ENCODE measurements at regions not wholly inside any gene's neighbourhood (a gene's known extent, or its start where the extent isn't known, plus 50 kb on each side); places are given as distances from the start of the nearest gene placed in this dataset.

DNA sequence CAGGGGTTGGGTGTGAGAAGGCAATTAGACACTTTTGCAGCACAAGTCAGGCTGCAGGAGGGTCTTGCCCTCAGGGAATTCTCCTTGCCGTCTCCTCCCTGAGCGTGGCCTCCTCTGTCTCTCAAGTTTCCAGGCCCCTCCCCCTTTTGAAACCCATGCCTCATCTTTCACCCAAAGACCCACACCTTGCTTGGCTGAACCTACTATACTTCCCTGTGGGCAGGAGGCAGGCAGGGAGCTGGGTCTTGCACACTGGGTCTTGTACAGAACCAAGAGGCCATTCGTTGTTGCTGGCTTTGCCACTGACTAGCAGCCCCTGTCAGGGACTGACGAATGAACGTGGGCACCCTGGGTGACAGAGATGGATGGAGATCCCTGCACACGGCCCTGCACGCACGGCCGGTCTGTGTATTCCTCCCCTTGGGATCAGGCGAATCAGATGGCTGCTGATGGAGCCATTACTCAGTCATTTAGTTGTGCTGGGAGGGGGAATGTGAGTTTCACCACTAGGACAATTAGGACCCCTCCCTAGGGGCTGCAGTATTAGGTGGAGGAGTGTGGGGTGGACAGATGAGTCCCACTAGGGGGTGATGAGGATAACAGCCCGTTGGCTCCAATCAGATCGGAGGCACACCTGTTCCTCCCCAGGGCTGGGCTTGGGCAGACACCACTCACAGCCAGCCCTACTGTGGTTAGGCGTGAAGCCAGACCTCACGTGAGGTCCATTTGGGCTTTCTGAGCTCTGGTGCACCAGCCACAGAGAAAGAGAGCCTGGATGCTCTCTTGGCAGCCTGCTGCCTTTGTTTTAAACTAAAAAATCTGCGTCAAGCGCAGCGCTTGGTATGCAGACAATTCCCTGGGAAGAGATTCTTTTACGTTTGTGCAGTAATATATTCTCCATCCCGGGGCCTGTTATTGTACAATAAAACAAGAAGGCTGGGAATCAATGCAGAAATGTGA is 167.7 kb upstream of the WSCD1 start:
- no peak for DNase-seq (ENCODE audit: low read depth)
- no peak overlapping the region for H3K4me3 ChIP-seq (ENCODE audit: control insufficient read depth, low read depth, low read length)
- TF ChIP-seq CTCF (IDR thresholded peaks at IDR 0.05; ENCODE audit: control insufficient read depth, insufficient read depth, low read depth, low read length, missing control alignments) = no peak

- H3K4me3 ChIP-seq (ENCODE audit: control insufficient read depth, low read depth, low read length) = no peak overlapping the region
- DNase-seq (ENCODE audit: low read depth) = no peak
- TF ChIP-seq CTCF (IDR thresholded peaks at IDR 0.05; ENCODE audit: control insufficient read depth, insufficient read depth, low read depth, low read length, missing control alignments) = no peak
Measured at GRCh38 chr17:5911919-5912318, 158.3 kb upstream of the WSCD1 start.

- DNase-seq (ENCODE audit: low read depth) = no peak
- H3K4me3 ChIP-seq (ENCODE audit: control insufficient read depth, low read depth, low read length) = no peak overlapping the region
- no peak for TF ChIP-seq CTCF (IDR thresholded peaks at IDR 0.05; ENCODE audit: control insufficient read depth, insufficient read depth, low read depth, low read length, missing control alignments)
Measured at GRCh38 chr17:5913032-5913531, 157.1 kb upstream of the WSCD1 start.

DNA sequence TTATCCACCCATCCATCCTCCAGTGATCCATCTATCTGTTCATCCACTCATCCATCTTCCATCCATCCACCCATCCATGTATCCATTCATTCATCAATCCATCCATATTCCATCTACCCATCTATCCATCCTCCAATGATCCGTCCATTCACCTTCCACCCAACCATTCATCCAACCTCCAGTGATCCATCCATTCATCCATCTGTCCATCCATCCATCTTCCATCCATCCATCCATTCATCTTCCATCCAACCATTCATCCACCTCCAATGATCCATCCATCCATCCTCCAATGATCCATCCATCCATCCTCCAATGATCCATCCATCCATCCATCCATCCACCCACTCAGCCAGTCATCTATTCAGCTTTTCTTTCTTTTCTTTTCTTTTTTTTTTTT is 156.5 kb upstream of the WSCD1 start:
- DNase-seq (ENCODE audit: low read depth) = no peak
- H3K4me3 ChIP-seq (ENCODE audit: control insufficient read depth, low read depth, low read length) = no peak overlapping the region
- no peak for TF ChIP-seq CTCF (IDR thresholded peaks at IDR 0.05; ENCODE audit: control insufficient read depth, insufficient read depth, low read depth, low read length, missing control alignments)

DNA sequence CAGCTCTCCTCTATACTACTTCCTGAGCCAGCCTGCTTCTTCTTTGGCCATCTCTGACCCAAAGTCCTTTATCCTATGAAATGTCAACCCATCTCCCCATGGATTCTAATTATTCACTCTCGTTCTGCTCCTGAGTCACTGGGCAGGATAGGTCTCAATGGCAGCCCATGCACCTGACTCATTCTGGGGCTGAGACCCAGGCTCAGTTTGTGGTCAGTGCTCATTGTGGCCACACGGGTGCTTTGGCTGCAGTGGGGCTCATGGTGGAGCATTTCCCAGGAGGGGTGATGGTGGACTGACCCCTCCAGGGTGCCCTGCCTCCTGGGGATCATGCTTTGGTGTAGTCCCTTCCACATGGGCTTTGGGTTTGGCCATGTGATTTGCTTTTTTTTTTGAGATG is 154.8 kb upstream of the WSCD1 start:
- DNase-seq (ENCODE audit: low read depth) = no peak
- no peak for TF ChIP-seq CTCF (IDR thresholded peaks at IDR 0.05; ENCODE audit: control insufficient read depth, insufficient read depth, low read depth, low read length, missing control alignments)
- no peak overlapping the region for H3K4me3 ChIP-seq (ENCODE audit: control insufficient read depth, low read depth, low read length)

DNA sequence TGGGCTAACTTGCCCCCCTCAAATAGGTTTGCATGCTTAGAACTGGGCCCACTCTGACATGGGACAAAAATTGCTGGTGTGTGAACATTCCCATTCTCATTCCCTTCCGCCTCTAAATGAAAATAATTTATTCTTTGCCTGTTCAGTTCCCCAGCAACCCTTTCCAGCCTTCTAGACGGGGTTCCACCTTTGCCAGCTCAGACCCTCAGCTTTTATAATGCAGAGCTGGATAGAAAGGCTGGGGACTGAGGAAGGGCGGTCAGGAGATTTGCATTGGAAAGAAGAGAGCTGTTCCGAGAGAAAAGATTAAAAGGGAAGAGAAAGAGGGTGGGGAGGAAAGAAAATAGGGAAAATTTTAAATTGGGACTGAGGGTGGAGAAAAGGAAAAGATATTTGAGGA is 151.1 kb upstream of the WSCD1 start:
- no peak for TF ChIP-seq CTCF (IDR thresholded peaks at IDR 0.05; ENCODE audit: control insufficient read depth, insufficient read depth, low read depth, low read length, missing control alignments)
- no peak overlapping the region for H3K4me3 ChIP-seq (ENCODE audit: control insufficient read depth, low read depth, low read length)
- DNase-seq (ENCODE audit: low read depth) = no peak
